Right cardiac atrium (tissue), 5 donors: ENCODE measurements at regions not wholly inside any gene's neighbourhood (a gene's known extent, or its start where the extent isn't known, plus 50 kb on each side); places are given as distances from the start of the nearest gene placed in this dataset.

Experiments
- ATAC-seq, 2 donors: fragments of 200-7000 bp; cut with Tn5 transposase; one replicate each; pipeline versions ENCODE4 v1.8.0 to v1.9.1; 2020; ENCODE audit warnings: moderate library complexity in 2 of 2, mild to moderate bottlenecking in 1 of 2
- DNase-seq, 3 donors: peaks; one replicate each; pipeline ENCODE4 v3.0.0-alpha.2; 2020
- H3K27ac ChIP-seq: one replicate; pipeline ENCODE4 v1.5.1; 2013; ENCODE audit warnings: mild to moderate bottlenecking, low read length, control low read depth, moderate library complexity
- H3K27me3 ChIP-seq: one replicate; pipeline ENCODE4 v1.6.1; 2013; ENCODE audit not compliant: control insufficient read depth, insufficient read depth
- H3K4me1 ChIP-seq: one replicate; pipeline ENCODE4 v1.6.1; 2013; ENCODE audit warnings: low read length; ENCODE audit not compliant: control insufficient read depth, insufficient read depth
- H3K4me3 ChIP-seq: one replicate; pipeline ENCODE4 v1.5.1; 2013; ENCODE audit warnings: low read length, control low read depth
- H3K9me3 ChIP-seq: one replicate; pipeline ENCODE4 v1.6.1; 2013; ENCODE audit warnings: low read length; ENCODE audit not compliant: control insufficient read depth
- WGBS: extraction: QIAGEN DNeasy Blood & Tissue Kit; methylation state at CpG from one replicate; pipeline ENCODE4 v1.1.7; 2013; 5-methylcytosine and 5-hydroxymethylcytosine counted together
- intact Hi-C, 4 donors: fragments of 100-400 bp; cut with DNase I; formaldehyde crosslinking; loops; one replicate each; pipeline versions ENCODE4 v1.11.0 to v1.14.0; 2022 to 2023
- donor health status: healthy with polysubstance abuse.
- donor health status: DM: no; HTN: yes; CAD: no.
- donor health status: DM: no; HTN: no; CAD: no.
- donor health status: DM: no; HTN: yes; CAD: no; lungs with severe emphysema.
- donor health status: DM: yes; HTN: yes; CAD: no.

DNA sequence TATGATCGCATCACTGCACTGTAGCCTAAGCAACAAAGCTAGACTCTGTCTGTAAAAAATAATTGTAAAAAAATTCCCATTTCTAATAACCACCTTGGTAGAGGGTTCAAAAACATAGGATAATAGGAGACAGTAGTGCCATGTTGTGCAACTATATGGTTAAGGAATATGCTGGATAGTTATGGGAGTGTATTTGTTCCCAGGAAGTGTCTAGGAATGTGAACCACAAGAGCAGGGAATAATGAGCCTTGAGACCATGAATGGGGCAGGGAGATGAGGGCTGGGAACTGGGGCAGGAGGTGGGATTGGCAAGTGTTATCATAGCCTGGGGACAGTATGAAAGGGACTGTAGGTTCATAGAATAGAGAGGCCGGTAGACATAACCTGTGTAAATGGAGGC lies 50.4 kb downstream of the RUSC2 start:
- no peak overlapping the region for H3K4me3 ChIP-seq
- intact Hi-C loops, result no loop called here
- ATAC-seq (no peak), DNase-seq (no peak)
- H3K9me3 ChIP-seq, result no peaks in the 10 kb centered on the region
- H3K27me3 ChIP-seq, result no peaks in the 10 kb centered on the region
- peak overlapping the region; percentile 6 for H3K27ac ChIP-seq
- peaks cover 23% of the 10 kb centered on the region for H3K4me1 ChIP-seq
- 89% methylated on average over 2 of the region's 2 CpGs for WGBS

DNA sequence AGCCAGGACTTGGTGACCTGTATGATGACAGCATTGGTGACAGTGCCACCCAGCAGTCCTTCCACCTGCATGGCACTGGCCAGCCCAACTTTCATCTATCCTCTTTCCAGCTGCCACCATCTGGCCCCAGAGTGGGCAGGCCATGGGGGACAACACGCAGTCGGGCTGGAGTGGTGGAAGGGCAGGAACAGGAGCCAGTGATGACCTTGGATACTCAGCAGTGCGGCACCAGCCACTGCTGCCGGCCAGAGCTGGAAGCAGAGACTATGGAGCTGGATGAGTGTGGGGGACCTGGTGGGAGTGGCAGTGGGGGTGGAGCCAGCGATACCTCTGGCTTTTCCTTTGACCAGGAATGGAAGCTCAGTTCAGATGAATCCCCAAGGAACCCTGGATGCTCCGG lies 56.9 kb downstream of the RUSC2 start:
- intact Hi-C loops, result no loop called here
- ATAC-seq, result peak; percentile 11 to 29
- no peaks in the 10 kb centered on the region for H3K4me1 ChIP-seq
- H3K27me3 ChIP-seq, result no peaks in the 10 kb centered on the region
- 79% methylated on average over 6 of the region's 6 CpGs for WGBS
- no peaks in the 10 kb centered on the region for H3K9me3 ChIP-seq
- H3K27ac ChIP-seq, result no peak overlapping the region
- H3K4me3 ChIP-seq, result no peak overlapping the region
- DNase-seq, result peak in 1 of 3 donors; percentile 41

DNA sequence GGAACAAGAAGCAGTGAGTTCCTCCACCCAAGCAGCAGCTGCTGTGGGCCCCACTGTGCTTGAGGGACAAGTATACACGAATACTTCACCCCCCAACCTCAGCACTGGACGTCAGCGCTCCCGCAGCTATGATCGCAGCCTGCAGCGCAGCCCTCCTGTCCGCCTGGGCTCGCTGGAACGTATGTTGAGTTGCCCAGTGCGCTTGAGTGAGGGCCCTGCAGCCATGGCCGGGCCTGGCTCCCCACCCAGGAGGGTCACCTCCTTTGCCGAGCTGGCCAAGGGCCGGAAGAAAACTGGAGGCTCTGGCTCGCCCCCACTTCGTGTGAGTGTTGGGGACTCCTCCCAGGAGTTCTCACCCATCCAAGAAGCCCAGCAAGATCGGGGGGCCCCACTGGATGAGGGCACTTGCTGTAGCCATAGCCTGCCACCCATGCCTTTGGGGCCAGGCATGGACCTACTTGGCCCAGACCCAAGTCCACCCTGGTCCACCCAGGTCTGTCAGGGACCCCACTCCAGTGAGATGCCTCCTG lies 57.1 kb upstream of the TESK1 start:
- DNase-seq (peak in 1 of 3 donors; percentile 53), ATAC-seq (peak in 1 of 2 donors; percentile 14)
- Histone ChIP-seq H3K9me3 (no peaks in the 10 kb centered on the region), H3K4me3 (no peak overlapping the region), H3K4me1 (no peaks in the 10 kb centered on the region), H3K27ac (no peak overlapping the region), H3K27me3 (no peaks in the 10 kb centered on the region)
- WGBS, result 91% methylated on average over 16 of the region's 16 CpGs
- intact Hi-C loops, result no loop called here

DNA sequence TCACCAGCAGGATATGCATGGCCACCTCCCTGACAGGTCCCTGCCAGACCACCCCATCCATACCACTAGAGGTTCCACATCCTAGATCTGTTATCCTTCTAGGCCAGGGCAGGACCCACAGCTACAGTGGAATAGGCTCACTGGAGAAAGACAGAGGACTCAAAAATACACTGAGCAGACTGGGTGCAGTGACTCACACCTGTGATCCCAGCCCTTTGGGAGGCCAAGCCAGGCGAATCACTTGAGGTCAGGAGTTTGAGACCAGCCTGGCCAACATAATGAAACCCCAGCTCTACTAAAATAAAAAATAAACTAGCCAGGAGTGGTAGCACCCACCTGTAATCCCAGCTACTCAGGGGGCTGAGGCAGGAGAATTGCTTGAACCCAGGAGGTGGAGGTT lies 56.5 kb upstream of the TESK1 start:
- Histone ChIP-seq H3K4me1 (peaks cover 1% of the 10 kb centered on the region), H3K27ac (no peak overlapping the region), H3K9me3 (no peaks in the 10 kb centered on the region), H3K27me3 (no peaks in the 10 kb centered on the region), H3K4me3 (no peak overlapping the region)
- intact Hi-C loops, result no loop called here
- DNase-seq (no peak), ATAC-seq (peak; percentile 6 to 22)
- 81% methylated on average over 1 of the region's 1 CpG for WGBS

DNA sequence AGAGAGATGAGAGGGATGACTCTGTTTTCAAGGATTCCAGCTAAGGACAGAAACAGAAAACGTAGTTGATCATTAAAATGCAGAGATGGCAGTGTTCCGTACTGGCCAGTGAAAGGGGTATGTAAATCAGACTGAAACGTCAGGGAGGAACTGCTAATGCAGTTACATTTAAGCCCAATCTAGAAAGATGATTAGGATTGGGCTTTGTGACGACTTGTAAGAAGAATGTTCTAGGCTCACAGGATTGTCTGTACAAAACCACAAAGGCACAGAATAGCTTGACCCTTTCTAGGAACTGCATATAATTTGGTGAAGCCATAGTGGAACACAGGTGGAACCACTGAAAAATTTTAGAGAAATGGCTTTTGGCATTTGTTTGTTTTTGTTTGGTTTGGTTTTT lies 55.6 kb upstream of the TESK1 start:
- DNase-seq, result no peak
- H3K9me3 ChIP-seq, result no peaks in the 10 kb centered on the region
- H3K4me3 ChIP-seq, result no peak overlapping the region
- H3K4me1 ChIP-seq, result peaks cover 2% of the 10 kb centered on the region
- H3K27me3 ChIP-seq, result no peaks in the 10 kb centered on the region
- ATAC-seq, result no peak
- WGBS, result 74% methylated on average over 4 of the region's 4 CpGs
- no peak overlapping the region for H3K27ac ChIP-seq
- intact Hi-C loops, result no loop called here

DNA sequence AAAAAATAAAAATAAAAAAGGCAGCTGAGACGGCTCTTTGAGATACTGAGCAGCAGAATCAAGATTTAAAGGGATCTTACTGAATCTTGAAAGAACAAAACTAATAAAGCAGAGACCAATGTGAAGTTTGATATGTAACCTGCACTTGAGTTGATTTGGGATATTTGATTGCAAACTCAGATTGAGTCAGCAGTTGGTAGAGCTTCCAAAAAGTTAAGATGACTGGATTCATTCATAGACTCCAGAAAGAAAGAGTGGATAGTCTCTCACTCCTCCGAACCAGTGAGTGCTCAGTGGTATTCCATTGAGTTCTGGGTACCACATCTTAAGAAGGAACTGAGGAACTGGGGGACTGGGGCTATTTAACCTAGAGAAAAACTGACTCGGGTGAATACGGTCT lies 52.7 kb upstream of the TESK1 start:
- intact Hi-C loops, result loop anchor here in 3 of 4 donors (2.0 to 10.0 kb wide), 4 partner anchors 60 to 438 kb away; partner anchors contain the start of genes RUSC2 (in 2 of the 3) and ATOSB (in 1 of the 3)
- H3K9me3 ChIP-seq, result no peaks in the 10 kb centered on the region
- H3K4me1 ChIP-seq, result peaks cover 2% of the 10 kb centered on the region
- ATAC-seq, result no peak
- DNase-seq, result no peak
- no peak overlapping the region for H3K4me3 ChIP-seq
- WGBS, result 79% methylated on average over 4 of the region's 4 CpGs
- H3K27me3 ChIP-seq, result no peaks in the 10 kb centered on the region
- H3K27ac ChIP-seq, result no peak overlapping the region

DNA sequence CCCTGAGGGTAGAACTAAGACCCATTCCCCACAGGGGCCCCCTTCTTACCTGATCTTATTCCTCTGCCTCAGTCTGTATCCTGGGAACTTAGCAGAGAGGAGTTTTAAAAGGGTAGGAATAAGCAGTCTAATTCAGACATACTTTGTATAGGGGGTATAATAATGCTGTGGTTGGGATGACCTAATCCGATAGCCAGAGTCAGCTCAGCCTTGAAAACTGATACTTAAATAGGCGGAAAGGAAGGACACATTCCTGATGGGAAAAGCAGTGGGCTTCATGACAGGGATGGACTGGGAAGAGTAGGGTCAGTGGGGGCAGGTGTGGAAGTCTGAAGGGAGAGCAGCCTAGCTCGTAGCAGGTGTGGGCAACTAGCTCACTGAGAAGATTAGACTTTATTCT lies 52.2 kb upstream of the TESK1 start:
- DNase-seq (no peak), ATAC-seq (no peak)
- intact Hi-C loops, result loop anchor here in 3 of 4 donors (2.0 to 10.0 kb wide), 4 partner anchors 61 to 438 kb away; partner anchors contain the start of genes RUSC2 (in 2 of the 3) and ATOSB (in 1 of the 3)
- Histone ChIP-seq H3K27me3 (no peaks in the 10 kb centered on the region), H3K4me3 (no peak overlapping the region), H3K9me3 (no peaks in the 10 kb centered on the region), H3K4me1 (peaks cover 2% of the 10 kb centered on the region), H3K27ac (no peak overlapping the region)
- 66% methylated on average over 3 of the region's 3 CpGs for WGBS

DNA sequence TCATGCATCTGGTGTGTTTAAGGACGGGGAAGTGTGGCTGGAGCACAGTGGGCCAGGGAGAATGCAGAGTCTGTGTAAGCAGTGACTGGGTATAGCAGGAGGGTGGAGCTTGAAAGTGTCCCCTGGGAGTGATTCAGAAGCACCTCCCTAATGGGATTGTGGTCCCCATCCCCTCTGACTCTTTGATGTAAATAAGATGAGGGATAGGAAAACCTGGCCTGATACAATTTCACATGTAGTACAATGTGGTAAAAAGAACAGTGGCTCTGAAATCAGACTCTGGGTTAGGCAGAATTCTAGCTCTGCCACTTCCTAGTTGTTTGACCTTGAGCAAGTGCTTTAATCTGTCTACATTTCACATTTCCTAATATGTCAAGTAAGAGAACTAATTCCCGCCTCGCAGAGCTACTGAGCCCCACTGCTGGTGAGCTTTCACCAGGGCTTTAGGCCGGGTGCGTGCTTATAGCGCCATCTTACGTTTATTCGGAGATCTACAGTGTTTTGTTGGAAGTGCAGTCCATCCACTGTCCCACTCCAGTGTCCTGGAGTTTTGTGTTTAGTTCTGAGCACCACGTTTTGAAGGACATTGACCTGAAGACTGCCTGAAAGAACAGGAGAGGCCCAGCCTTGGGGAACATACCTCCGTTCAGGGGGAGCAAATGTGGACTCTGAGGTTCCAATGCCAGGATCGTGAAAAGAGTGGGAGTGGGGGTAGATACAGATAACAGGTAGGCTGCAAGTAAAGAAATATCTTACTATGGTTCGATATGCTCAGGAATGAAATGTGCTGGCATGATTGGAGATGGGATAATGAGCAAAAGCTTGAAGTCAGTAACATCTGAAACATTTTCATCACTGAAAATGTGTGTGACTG lies 51.2 kb upstream of the TESK1 start:
- peak; percentile 86 to 89 for ATAC-seq
- 20% methylated on average over 12 of the region's 12 CpGs for WGBS
- peak; percentile 75 to 88 (median 83) for DNase-seq
- peaks cover 2% of the 10 kb centered on the region for H3K4me1 ChIP-seq
- no peak overlapping the region for H3K27ac ChIP-seq
- intact Hi-C loops, result loop anchor here (2.0 to 10.0 kb wide), 6 partner anchors 62 to 439 kb away; partner anchors contain the start of genes RUSC2 (in 2 of the 4) and ATOSB (in 1 of the 4)
- no peaks in the 10 kb centered on the region for H3K27me3 ChIP-seq
- H3K4me3 ChIP-seq, result no peak overlapping the region
- H3K9me3 ChIP-seq, result no peaks in the 10 kb centered on the region

DNA sequence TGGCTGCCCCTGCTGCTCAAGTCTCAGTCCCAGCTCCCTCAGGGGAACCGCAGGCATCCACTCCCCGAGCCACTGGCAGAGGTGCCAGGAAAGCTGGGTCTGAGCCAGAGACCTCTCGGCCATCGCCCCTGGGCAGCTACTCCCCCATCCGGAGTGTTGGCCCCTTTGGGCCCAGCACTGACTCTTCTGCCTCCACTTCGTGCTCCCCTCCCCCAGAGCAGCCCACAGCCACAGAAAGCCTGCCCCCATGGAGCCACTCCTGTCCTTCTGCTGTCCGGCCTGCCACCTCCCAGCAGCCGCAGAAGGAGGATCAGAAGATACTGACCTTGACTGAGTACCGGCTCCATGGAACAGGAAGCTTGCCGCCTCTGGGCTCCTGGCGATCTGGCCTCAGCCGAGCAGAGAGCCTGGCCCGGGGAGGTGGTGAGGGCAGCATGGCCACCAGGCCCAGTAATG lies 49.8 kb upstream of the TESK1 start:
- no peak overlapping the region for H3K4me3 ChIP-seq
- H3K27me3 ChIP-seq, result no peaks in the 10 kb centered on the region
- intact Hi-C loops, result loop anchor here in 3 of 4 donors (2.0 to 10.0 kb wide), 3 partner anchors 66 to 440 kb away; partner anchors contain the start of gene ATOSB (in 1 of the 3)
- ATAC-seq, result no peak
- DNase-seq, result peak in 2 of 3 donors; percentile 23 to 59
- H3K9me3 ChIP-seq, result no peaks in the 10 kb centered on the region
- peaks cover 2% of the 10 kb centered on the region for H3K4me1 ChIP-seq
- 83% methylated on average over 13 of the region's 13 CpGs for WGBS
- no peak overlapping the region for H3K27ac ChIP-seq
